ENCODE measurements at regions not wholly inside any gene's neighbourhood (a gene's known extent, or its start where the extent isn't known, plus 50 kb on each side); places are given as distances from the start of the nearest gene placed in this dataset.

DNA sequence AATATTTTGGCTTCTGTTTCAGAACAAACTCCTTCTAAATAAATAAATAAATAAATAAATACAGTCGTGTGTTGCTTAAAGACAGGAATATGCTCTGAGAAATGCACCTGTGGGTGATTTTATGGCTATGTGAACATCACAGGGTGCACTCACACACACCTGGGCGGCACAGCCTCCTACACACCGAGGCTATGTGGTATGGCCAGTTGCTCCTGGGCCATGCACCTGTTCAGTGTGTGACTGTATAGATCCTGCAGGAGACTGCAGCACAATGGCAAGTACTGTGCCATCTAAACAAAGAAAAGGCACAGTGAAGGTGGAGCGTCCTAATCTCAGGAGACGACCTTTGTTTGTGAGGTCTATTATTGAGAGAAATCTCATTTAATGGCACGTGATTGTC, 1281.1 kb downstream of the TBC1D22A start:
- ATAC-seq (replicated peaks in 1 of 4): no peak
- H3K27me3 Mint-ChIP-seq: peaks cover 15 to 23% of the 10 kb centered on the region in 2 donors
- H3K9me3 Mint-ChIP-seq: no peaks in the 10 kb centered on the region
- H3K4me1 Mint-ChIP-seq: no peaks in the 10 kb centered on the region
- CTCF ChIA-PET: no interaction called here
- H3K4me1 ChIP-seq (ENCODE audit: control insufficient read depth in 1 of 2, extremely low read depth in 1 of 2, insufficient read depth in 2 of 2, low read length in 2 of 2): peaks cover 0 to 11% of the 10 kb centered on the region in 2 experiments
- H3K4me3 Mint-ChIP-seq: no peak overlapping the region
- no peak overlapping the region for H3K27ac ChIP-seq (ENCODE audit: low read length)
- WGBS (ENCODE audit: insufficient coverage): 81% methylated on average over 3 of the region's 6 CpGs
- H3K36me3 Mint-ChIP-seq: no peaks in the 10 kb centered on the region
- DNase-seq: no peak
- no peaks in the 10 kb centered on the region for H3K9me3 ChIP-seq
- H3K4me3 ChIP-seq (ENCODE audit: control insufficient read depth in 1 of 2, extremely low read depth in 1 of 2, low read length in 1 of 2): no peak overlapping the region
- no peak overlapping the region for H3K27ac Mint-ChIP-seq
- no peaks in the 10 kb centered on the region for H3K36me3 ChIP-seq (ENCODE audit: control insufficient read depth in 2 of 2, extremely low read depth in 1 of 2, insufficient read depth in 1 of 2, low read length in 1 of 2)
- peaks cover 0 to 31% of the 10 kb centered on the region in 2 experiments for H3K27me3 ChIP-seq (replicated peaks in 1 of 2; ENCODE audit: control insufficient read depth in 2 of 2, extremely low read depth in 1 of 2, insufficient read depth in 2 of 2, low read length in 1 of 2)
- POLR2A ChIA-PET: no interaction called here

GRCh38 chr22:48042621-48043395, 1280.4 kb downstream of the TBC1D22A start:
- Mint-ChIP-seq H3K4me3 (no peak overlapping the region), H3K27me3 (peaks cover 15 to 22% of the 10 kb centered on the region in 2 donors), H3K36me3 (no peaks in the 10 kb centered on the region), H3K4me1 (no peaks in the 10 kb centered on the region), H3K27ac (no peak overlapping the region), H3K9me3 (no peaks in the 10 kb centered on the region)
- Histone ChIP-seq H3K4me1 (ENCODE audit: control insufficient read depth in 1 of 2, extremely low read depth in 1 of 2, insufficient read depth in 2 of 2, low read length in 2 of 2) (peaks cover 0 to 11% of the 10 kb centered on the region in 2 experiments), H3K27me3 (replicated peaks in 1 of 2; ENCODE audit: control insufficient read depth in 2 of 2, extremely low read depth in 1 of 2, insufficient read depth in 2 of 2, low read length in 1 of 2) (peaks cover 0 to 29% of the 10 kb centered on the region in 2 experiments), H3K27ac (ENCODE audit: low read length) (no peak overlapping the region), H3K36me3 (ENCODE audit: control insufficient read depth in 2 of 2, extremely low read depth in 1 of 2, insufficient read depth in 1 of 2, low read length in 1 of 2) (no peaks in the 10 kb centered on the region), H3K9me3 (no peaks in the 10 kb centered on the region), H3K4me3 (ENCODE audit: control insufficient read depth in 1 of 2, extremely low read depth in 1 of 2, low read length in 1 of 2) (no peak overlapping the region)
- ATAC-seq (replicated peaks in 1 of 4) (no peak), DNase-seq (no peak)
- 79% methylated on average over 8 of the region's 17 CpGs for WGBS (ENCODE audit: insufficient coverage)
- CTCF ChIA-PET: no interaction called here
- POLR2A ChIA-PET: no interaction called here

- Histone ChIP-seq H3K27ac (ENCODE audit: low read length) (no peak overlapping the region), H3K4me3 (ENCODE audit: control insufficient read depth in 1 of 2, extremely low read depth in 1 of 2, low read length in 1 of 2) (no peak overlapping the region), H3K27me3 (replicated peaks in 1 of 2; ENCODE audit: control insufficient read depth in 2 of 2, extremely low read depth in 1 of 2, insufficient read depth in 2 of 2, low read length in 1 of 2) (peaks cover 0 to 18% of the 10 kb centered on the region in 2 experiments), H3K36me3 (ENCODE audit: control insufficient read depth in 2 of 2, extremely low read depth in 1 of 2, insufficient read depth in 1 of 2, low read length in 1 of 2) (no peaks in the 10 kb centered on the region), H3K9me3 (no peaks in the 10 kb centered on the region), H3K4me1 (ENCODE audit: control insufficient read depth in 1 of 2, extremely low read depth in 1 of 2, insufficient read depth in 2 of 2, low read length in 2 of 2) (no peaks in the 10 kb centered on the region)
- ChIA-PET CTCF (no interaction called here), POLR2A (no interaction called here)
- 90% methylated on average over 3 of the region's 5 CpGs for WGBS (ENCODE audit: insufficient coverage)
- H3K4me3 Mint-ChIP-seq: no peak overlapping the region
- ATAC-seq (replicated peaks in 1 of 4): no peak
- no peaks in the 10 kb centered on the region for H3K9me3 Mint-ChIP-seq
- H3K27me3 Mint-ChIP-seq: peaks cover 11 to 34% of the 10 kb centered on the region in 2 donors
- no peak for DNase-seq
- H3K4me1 Mint-ChIP-seq: no peaks in the 10 kb centered on the region
- no peak overlapping the region for H3K27ac Mint-ChIP-seq
- H3K36me3 Mint-ChIP-seq: no peaks in the 10 kb centered on the region
These were observed 1276.9 kb downstream of the TBC1D22A start for GRCh38 chr22:48039326-48039725.

DNA sequence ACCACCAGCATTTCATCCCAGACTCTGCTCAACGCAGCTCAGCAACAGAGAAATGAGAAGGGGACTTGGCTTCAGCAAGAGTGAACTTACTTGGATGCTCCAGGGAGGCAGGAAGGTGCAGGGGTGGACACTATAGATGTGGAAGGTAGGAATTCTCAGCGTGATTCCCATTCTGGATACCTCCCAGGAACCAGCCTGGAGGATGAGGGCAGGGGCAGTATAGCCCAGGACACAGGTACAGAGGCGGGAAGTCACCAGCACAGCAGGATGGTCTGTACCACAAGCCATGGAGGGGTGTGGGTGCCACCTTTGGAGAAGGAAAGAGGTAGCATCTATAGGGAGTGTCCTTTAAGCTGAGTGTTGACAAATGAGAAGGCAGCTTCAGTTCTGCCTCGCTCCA, 1275.2 kb downstream of the TBC1D22A start:
- Histone ChIP-seq H3K9me3 (no peaks in the 10 kb centered on the region), H3K4me1 (ENCODE audit: control insufficient read depth in 1 of 2, extremely low read depth in 1 of 2, insufficient read depth in 2 of 2, low read length in 2 of 2) (no peaks in the 10 kb centered on the region), H3K4me3 (ENCODE audit: control insufficient read depth in 1 of 2, extremely low read depth in 1 of 2, low read length in 1 of 2) (no peak overlapping the region), H3K36me3 (ENCODE audit: control insufficient read depth in 2 of 2, extremely low read depth in 1 of 2, insufficient read depth in 1 of 2, low read length in 1 of 2) (no peaks in the 10 kb centered on the region), H3K27me3 (replicated peaks in 1 of 2; ENCODE audit: control insufficient read depth in 2 of 2, extremely low read depth in 1 of 2, insufficient read depth in 2 of 2, low read length in 1 of 2) (peaks cover 0 to 11% of the 10 kb centered on the region in 2 experiments), H3K27ac (ENCODE audit: low read length) (no peak overlapping the region)
- 73% methylated on average over 3 of the region's 4 CpGs for WGBS (ENCODE audit: insufficient coverage)
- Mint-ChIP-seq H3K9me3 (no peaks in the 10 kb centered on the region), H3K27ac (no peak overlapping the region), H3K4me1 (no peaks in the 10 kb centered on the region), H3K27me3 (peaks cover 5 to 26% of the 10 kb centered on the region in 2 donors), H3K36me3 (no peaks in the 10 kb centered on the region), H3K4me3 (no peak overlapping the region)
- POLR2A ChIA-PET: no interaction called here
- DNase-seq: no peak
- CTCF ChIA-PET: no interaction called here
- ATAC-seq (replicated peaks in 1 of 4): no peak

- Mint-ChIP-seq H3K27ac (no peak overlapping the region), H3K9me3 (no peaks in the 10 kb centered on the region), H3K4me1 (no peaks in the 10 kb centered on the region), H3K27me3 (peaks cover 4 to 19% of the 10 kb centered on the region in 2 donors), H3K36me3 (no peaks in the 10 kb centered on the region), H3K4me3 (no peak overlapping the region)
- ATAC-seq (replicated peaks in 1 of 4) (no peak), DNase-seq (no peak)
- Histone ChIP-seq H3K27me3 (replicated peaks in 1 of 2; ENCODE audit: control insufficient read depth in 2 of 2, extremely low read depth in 1 of 2, insufficient read depth in 2 of 2, low read length in 1 of 2) (peaks cover 0 to 9% of the 10 kb centered on the region in 2 experiments), H3K4me3 (ENCODE audit: control insufficient read depth in 1 of 2, extremely low read depth in 1 of 2, low read length in 1 of 2) (no peak overlapping the region), H3K27ac (ENCODE audit: low read length) (no peak overlapping the region), H3K4me1 (ENCODE audit: control insufficient read depth in 1 of 2, extremely low read depth in 1 of 2, insufficient read depth in 2 of 2, low read length in 2 of 2) (no peaks in the 10 kb centered on the region), H3K9me3 (no peaks in the 10 kb centered on the region), H3K36me3 (ENCODE audit: control insufficient read depth in 2 of 2, extremely low read depth in 1 of 2, insufficient read depth in 1 of 2, low read length in 1 of 2) (no peaks in the 10 kb centered on the region)
- 96% methylated on average over 10 of the region's 12 CpGs for WGBS (ENCODE audit: insufficient coverage)
- ChIA-PET POLR2A (no interaction called here), CTCF (no interaction called here)
These were observed 1273.4 kb downstream of the TBC1D22A start for GRCh38 chr22:48035897-48036296.

DNA sequence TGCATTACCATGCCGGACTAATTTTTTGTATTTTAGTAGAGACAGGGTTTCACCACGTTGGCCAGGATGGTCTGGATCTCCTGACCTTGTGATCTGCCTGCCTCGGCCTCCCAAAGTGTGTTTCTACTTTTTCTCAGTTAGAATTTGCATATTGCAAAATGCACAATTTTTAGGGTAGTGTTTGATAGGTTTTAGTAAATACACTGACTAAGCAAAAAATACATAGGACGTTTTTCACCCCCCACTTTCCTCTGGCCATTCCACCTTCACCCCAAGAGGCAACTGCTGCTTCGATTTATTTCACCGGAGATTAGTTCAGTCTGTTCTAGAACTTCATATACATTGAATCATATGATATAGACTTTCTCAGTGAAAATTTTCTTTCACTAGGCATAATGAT, 1269.1 kb downstream of the TBC1D22A start:
- Mint-ChIP-seq H3K4me3 (no peak overlapping the region), H3K4me1 (no peaks in the 10 kb centered on the region), H3K27ac (no peak overlapping the region), H3K9me3 (no peaks in the 10 kb centered on the region), H3K27me3 (peaks cover 4 to 12% of the 10 kb centered on the region in 2 donors), H3K36me3 (no peaks in the 10 kb centered on the region)
- no peak for DNase-seq
- Histone ChIP-seq H3K27me3 (replicated peaks in 1 of 2; ENCODE audit: control insufficient read depth in 2 of 2, extremely low read depth in 1 of 2, insufficient read depth in 2 of 2, low read length in 1 of 2) (peaks cover 0 to 7% of the 10 kb centered on the region in 2 experiments), H3K36me3 (ENCODE audit: control insufficient read depth in 2 of 2, extremely low read depth in 1 of 2, insufficient read depth in 1 of 2, low read length in 1 of 2) (no peaks in the 10 kb centered on the region), H3K4me3 (ENCODE audit: control insufficient read depth in 1 of 2, extremely low read depth in 1 of 2, low read length in 1 of 2) (no peak overlapping the region), H3K4me1 (ENCODE audit: control insufficient read depth in 1 of 2, extremely low read depth in 1 of 2, insufficient read depth in 2 of 2, low read length in 2 of 2) (no peaks in the 10 kb centered on the region), H3K9me3 (no peaks in the 10 kb centered on the region), H3K27ac (ENCODE audit: low read length) (no peak overlapping the region)
- ChIA-PET CTCF (no interaction called here), POLR2A (no interaction called here)
- 100% methylated on average over 1 of the region's 6 CpGs for WGBS (ENCODE audit: insufficient coverage)
- no peak for ATAC-seq (replicated peaks in 1 of 4)

Measured in T-cell (primary cell).